Brain microvascular endothelial cell (primary cell): ENCODE measurements at regions not wholly inside any gene's neighbourhood (a gene's known extent, or its start where the extent isn't known, plus 50 kb on each side); places are given as distances from the start of the nearest gene placed in this dataset.
A peak's percentile ranks its signal among the peaks of the same experiment; 100 is the strongest.

ENCODE experiments used
- DNase-seq: peaks from one replicate; pipeline ENCODE4 v3.0.0-alpha.2; 2020
- H3K27ac ChIP-seq: fragments of 250-450 bp; sonication (Bioruptor Pico); 2 replicates; pipeline ENCODE4 v1.5.1; 2020; ENCODE audit warnings: mild to moderate bottlenecking, moderate library complexity
- H3K27me3 ChIP-seq: fragments of 250-450 bp; sonication (Bioruptor Pico); replicated peaks from 2 replicates; pipeline ENCODE4 v1.5.1; 2020; ENCODE audit warnings: mild to moderate bottlenecking
- H3K36me3 ChIP-seq: fragments of 250-450 bp; sonication (Bioruptor Pico); replicated peaks from 2 replicates; pipeline ENCODE4 v1.5.1; 2020; ENCODE audit warnings: mild to moderate bottlenecking
- H3K4me3 ChIP-seq: 2 replicates; pipeline ENCODE4 v1.5.1; 2011; ENCODE audit warnings: low read depth, mild to moderate bottlenecking, control low read depth, low read length, moderate library complexity
- in situ Hi-C: cut with HindIII; loops from 2 replicates; pipeline ENCODE4 v1.10.0; 2017; ENCODE audit warnings: low sequenced_read_pairs, low pct_ligation_motif_present
- TF ChIP-seq, protein P1 (sequence below): IDR thresholded peaks from 2 replicates; pipeline ENCODE4 v1.5.1; 2011; ENCODE audit warnings: low read depth, mild to moderate bottlenecking, moderate library complexity, low read length, control low read depth, inconsistent platforms; ENCODE audit errors: missing control alignments

DNA sequence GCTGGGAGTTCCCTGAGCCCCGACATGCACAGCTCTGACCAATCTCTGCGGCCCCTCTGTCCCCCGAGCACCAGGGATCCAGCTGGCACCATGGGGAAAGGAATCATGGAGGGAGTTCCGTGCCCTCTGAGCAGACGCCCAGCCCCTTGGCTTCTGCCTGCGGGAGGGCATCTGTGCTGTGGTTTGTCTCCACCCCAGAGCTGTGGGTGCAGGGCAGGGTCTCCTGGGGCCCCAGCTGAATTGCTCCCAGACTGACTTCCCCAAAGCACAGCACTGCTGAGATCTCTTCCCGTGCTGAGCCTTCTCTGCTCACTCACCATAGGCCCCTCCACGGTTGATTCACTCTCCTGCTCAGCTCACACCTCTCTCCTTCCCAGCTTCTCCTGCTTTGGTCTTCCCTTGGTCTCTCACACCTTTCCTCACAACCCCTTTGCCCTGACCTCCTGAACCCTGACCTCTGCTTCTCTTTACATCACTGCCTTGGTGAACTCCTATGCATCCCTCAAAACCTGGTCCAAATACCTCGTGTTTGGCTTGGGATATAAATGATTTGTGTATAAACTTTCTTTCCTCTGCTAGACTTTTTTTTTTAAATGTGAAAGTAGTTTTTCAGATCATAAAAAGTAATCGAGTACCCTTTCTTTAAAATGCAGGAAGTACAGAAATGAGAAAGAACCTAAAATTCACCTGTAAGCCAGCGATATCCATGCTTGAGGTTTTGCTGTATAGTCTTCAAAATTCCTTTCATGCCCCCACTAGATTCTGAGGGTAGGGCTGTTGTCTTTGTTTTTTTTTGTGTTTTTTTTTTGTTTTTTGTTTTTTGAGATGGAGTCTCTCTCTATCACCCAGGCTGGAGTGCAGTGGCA is 265.3 kb downstream of the SEC14L1 start:
- H3K27me3 ChIP-seq: no peaks in the 10 kb centered on the region
- in situ Hi-C loops: no loop called here
- peaks cover 30% of the 10 kb centered on the region for H3K36me3 ChIP-seq
- H3K4me3 ChIP-seq: no peak overlapping the region
- H3K27ac ChIP-seq: no peak overlapping the region
- TF ChIP-seq, protein P1, sequence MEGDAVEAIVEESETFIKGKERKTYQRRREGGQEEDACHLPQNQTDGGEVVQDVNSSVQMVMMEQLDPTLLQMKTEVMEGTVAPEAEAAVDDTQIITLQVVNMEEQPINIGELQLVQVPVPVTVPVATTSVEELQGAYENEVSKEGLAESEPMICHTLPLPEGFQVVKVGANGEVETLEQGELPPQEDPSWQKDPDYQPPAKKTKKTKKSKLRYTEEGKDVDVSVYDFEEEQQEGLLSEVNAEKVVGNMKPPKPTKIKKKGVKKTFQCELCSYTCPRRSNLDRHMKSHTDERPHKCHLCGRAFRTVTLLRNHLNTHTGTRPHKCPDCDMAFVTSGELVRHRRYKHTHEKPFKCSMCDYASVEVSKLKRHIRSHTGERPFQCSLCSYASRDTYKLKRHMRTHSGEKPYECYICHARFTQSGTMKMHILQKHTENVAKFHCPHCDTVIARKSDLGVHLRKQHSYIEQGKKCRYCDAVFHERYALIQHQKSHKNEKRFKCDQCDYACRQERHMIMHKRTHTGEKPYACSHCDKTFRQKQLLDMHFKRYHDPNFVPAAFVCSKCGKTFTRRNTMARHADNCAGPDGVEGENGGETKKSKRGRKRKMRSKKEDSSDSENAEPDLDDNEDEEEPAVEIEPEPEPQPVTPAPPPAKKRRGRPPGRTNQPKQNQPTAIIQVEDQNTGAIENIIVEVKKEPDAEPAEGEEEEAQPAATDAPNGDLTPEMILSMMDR: no peak
- no peak for DNase-seq

DNA sequence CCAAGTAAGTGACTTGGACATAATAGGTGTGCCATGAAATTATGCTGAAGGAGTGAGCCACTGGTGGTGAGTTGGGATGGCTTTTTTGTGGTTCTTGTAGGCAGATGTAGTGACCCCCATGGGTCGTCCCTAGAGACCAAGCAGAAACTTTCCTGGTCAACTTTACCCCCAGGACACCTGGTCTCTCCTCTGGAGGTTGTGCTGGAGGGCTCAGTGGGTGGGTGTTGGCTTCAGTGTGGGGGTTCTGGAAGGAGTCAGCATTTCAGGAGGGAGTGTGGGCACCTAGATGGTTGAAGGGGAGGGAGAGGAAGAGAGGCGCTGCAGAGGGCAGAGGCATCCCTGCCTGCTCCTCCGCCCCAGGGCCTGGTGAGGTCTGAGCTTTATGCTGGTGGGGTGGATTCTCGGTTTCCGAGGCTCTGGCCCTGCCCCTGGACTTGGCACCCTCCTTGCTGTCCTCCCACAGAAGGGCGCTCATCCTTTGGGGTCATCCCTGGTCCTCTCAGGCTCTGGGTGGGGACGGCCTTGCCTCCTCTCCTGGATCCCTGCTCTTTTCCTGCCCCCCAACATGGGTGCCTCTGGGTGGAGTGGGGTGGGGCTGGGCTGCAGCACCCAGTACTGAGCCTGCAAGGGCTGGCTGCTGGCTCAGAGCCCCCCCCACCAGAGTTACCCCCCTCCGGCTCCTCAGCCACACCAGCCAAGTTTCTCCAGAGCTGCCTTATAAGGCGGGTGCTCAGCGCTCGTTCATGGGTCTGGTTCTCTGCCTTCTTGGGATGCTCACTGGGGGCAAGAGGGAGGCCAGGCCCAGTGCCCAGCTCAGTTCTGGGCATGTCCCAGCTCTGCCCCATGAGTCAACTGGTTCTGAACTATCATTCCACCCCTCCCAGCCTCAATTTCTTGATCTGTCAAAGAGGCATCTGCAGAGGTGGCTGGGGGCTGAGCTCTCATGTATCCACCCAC is 266.8 kb downstream of the SEC14L1 start:
- in situ Hi-C loops: no loop called here
- TF ChIP-seq, protein P1: no peak
- peaks cover 24% of the 10 kb centered on the region for H3K36me3 ChIP-seq
- no peak for DNase-seq
- H3K27me3 ChIP-seq: no peaks in the 10 kb centered on the region
- H3K27ac ChIP-seq: no peak overlapping the region
- H3K4me3 ChIP-seq: no peak overlapping the region

DNA sequence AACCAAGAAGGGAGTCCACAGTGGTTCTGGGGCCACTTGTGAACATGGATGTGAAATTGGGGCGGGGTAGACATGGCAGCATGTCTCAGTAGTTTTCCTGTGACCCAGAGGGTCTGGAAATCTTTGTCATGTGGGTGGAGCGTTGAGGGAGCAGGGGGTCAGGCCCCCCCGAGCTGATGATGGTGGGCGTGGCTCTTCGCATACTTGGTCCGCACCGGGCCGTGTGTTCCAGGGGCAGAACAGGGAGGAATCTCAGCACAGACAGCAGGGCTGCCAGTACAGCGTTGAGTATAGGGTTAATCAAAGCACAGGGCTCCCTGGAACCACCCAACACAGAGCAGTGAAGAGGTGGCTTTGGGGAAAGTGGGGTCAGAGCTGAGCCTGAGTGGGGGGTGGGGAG is 267.5 kb downstream of the SEC14L1 start:
- H3K27ac ChIP-seq: no peak overlapping the region
- in situ Hi-C loops: no loop called here

DNA sequence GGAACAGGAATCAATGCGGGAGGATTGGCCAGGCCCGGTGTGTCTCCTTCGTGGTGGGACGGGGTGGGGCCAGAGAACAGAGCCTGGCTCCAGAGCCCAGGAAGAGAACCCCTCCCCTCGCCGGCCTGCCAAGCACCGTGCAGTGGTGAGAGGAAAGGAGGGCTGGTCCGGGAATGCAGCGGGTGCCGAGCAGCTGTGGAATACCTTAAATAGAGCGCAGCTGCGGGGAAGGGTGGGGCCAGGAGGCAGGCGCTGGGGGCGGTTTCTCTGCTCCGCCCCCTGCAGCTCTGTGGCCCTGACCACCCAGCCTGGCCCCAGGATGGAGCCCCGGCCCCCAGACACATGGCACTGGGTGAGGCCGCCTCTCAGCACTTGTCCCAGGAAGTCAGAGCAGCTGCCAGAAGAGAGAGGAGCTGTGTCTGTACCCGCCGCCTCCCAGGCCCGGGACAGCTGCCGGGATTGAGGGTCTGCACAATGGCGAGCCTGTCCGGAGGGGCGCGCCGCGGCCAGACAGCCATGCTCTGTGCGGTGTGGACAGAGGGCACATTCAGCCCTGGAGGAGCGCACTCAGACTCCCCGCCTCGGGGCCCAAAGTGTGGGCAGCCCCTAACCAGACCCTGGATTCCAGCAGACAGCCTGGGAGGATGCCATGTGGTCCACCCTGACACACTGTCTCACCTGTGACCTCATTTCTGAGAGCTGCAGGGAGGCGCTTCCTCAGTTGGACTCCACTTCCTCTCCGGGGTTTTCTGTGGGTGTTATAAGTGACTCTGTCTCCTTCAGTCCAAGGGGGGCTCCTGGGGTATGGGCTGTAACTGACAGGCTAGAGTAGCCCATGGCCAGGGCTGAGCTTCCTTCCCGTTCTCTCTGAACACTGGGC is 268.8 kb downstream of the SEC14L1 start:
- in situ Hi-C loops: no loop called here
- TF ChIP-seq, protein P1: no peak
- Histone ChIP-seq H3K27me3 (no peaks in the 10 kb centered on the region), H3K36me3 (peaks cover 22% of the 10 kb centered on the region), H3K4me3 (no peak overlapping the region), H3K27ac (no peak overlapping the region)
- peak; percentile 24 for DNase-seq

More for the DNA sequence above, 267.5 kb downstream of the SEC14L1 start:
- Histone ChIP-seq H3K4me3 (no peak overlapping the region), H3K27me3 (no peaks in the 10 kb centered on the region), H3K36me3 (peaks cover 19% of the 10 kb centered on the region)
- no peak for DNase-seq
- TF ChIP-seq, protein P1: no peak

DNA sequence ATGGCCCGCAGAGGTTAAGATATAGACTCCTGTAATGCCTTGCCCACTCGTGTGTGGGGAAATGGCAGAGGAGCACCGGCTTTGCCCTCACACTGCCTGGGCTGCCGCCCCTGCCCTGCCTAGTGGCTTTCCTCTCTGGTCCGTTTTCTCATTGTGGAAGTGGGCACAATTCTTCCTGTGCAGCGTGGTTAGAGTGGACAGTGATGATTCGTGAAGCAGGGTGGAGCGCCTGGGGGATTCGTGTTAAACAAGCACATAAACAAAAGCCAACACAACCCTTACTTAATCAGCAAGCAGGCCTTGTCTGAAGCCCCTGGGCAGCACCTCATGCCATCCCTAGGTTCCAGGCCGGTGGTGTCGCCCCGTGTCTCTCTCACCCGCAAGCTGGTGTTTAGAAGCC is 269.7 kb downstream of the SEC14L1 start:
- in situ Hi-C loops: no loop called here
- TF ChIP-seq, protein P1: no peak
- Histone ChIP-seq H3K27ac (no peak overlapping the region), H3K4me3 (no peak overlapping the region), H3K36me3 (peaks cover 19% of the 10 kb centered on the region), H3K27me3 (no peaks in the 10 kb centered on the region)
- DNase-seq: no peak
